Gastroesophageal sphincter (tissue), 3 donors: ENCODE measurements at regions not wholly inside any gene's neighbourhood (a gene's known extent, or its start where the extent isn't known, plus 50 kb on each side); places are given as distances from the start of the nearest gene placed in this dataset.

ENCODE experiments used
- CTCF ChIP-seq, 4 experiments: fragments of 200-600 bp in 2 of 4; fragments of 450-650 bp in 2 of 4; sonication (generic) in 1 of 4; IDR thresholded peaks; one replicate each; pipeline ENCODE4 v1.5.1; 2017 to 2019; ENCODE audit warnings: antibody characterized with exemption in 4 of 4, mild to moderate bottlenecking in 2 of 4, moderate library complexity in 2 of 4
- POLR2AphosphoS5 ChIP-seq: sonication (generic); formaldehyde crosslinking; IDR thresholded peaks from one replicate; pipeline ENCODE4 v1.6.1; 2017; ENCODE audit warnings: antibody characterized with exemption

- TF ChIP-seq POLR2AphosphoS5 (no peak), CTCF (IDR thresholded peaks at IDR 0.05) (no peak)
Observed at GRCh38 chr1:80962564-80962963, 838.2 kb upstream of the ADGRL2 start.
